Dendritic cell treated with granulocyte-macrophage colony-stimulating factor and Interleukin-4, amounts not matched to agents 40 ng/mL and 50 ng/mL, for 4 days (primary cell): ENCODE measurements at regions not wholly inside any gene's neighbourhood (a gene's known extent, or its start where the extent isn't known, plus 50 kb on each side); places are given as distances from the start of the nearest gene placed in this dataset.
"Not testable (repeated sequence)": the region's sequence is repeated elsewhere in the genome, so short reads cannot be mapped to it uniquely, and the experiment has no call there.

Source experiments
- H3K27ac Mint-ChIP-seq: one replicate; pipeline ENCODE4 v1.8.0; 2022; ENCODE audit warnings: mild to moderate bottlenecking, mixed read lengths
- H3K27me3 Mint-ChIP-seq: one replicate; pipeline ENCODE4 v1.8.0; 2022; ENCODE audit warnings: mild to moderate bottlenecking, mixed read lengths
- H3K36me3 Mint-ChIP-seq: one replicate; pipeline ENCODE4 v1.8.0; 2022; ENCODE audit warnings: low read depth, mixed read lengths
- H3K4me1 Mint-ChIP-seq: one replicate; pipeline ENCODE4 v1.8.0; 2022; ENCODE audit warnings: low read depth, mixed read lengths
- H3K4me3 Mint-ChIP-seq: one replicate; pipeline ENCODE4 v1.8.0; 2022; ENCODE audit warnings: mild to moderate bottlenecking, moderate library complexity, mixed read lengths
- H3K9me3 Mint-ChIP-seq: one replicate; pipeline ENCODE4 v1.8.0; 2022; ENCODE audit warnings: mixed read lengths
- intact Hi-C: fragments of 100-400 bp; cut with micrococcal nuclease; formaldehyde crosslinking; loops from one replicate; pipeline ENCODE4 v1.15.0; 2022

- Mint-ChIP-seq H3K27me3 (no peaks in the 10 kb centered on the region), H3K36me3 (peaks cover 7% of the 10 kb centered on the region), H3K4me1 (peaks cover 35% of the 10 kb centered on the region), H3K27ac (no peak overlapping the region), H3K9me3 (no peaks in the 10 kb centered on the region), H3K4me3 (no peak overlapping the region)
- intact Hi-C loops: no loop called here
Observed at GRCh38 chr4:26253968-26254367, 66.8 kb upstream of the RBPJ start.

DNA sequence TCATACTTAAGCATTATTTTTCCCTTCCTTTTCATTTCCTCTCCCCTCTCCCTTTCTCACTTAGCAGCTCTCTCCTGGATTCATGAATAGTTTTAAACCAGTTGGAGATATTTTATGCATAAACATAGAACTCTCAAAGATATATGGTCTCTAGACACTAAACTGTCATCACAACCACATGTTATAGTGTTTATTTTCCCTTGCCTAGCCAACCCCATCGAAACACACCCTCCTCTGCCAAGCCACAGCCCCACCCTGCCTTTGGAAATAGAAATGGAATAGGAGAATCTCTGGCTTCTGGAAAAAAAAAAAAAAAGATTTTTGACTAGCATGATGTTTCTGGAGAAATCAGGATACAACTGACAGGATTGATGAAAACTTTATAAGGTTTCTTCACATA is 64.8 kb upstream of the RBPJ start:
- Mint-ChIP-seq H3K27ac (peak overlapping the region; percentile 71), H3K36me3 (peaks cover 7% of the 10 kb centered on the region), H3K27me3 (no peaks in the 10 kb centered on the region), H3K4me3 (no peak overlapping the region), H3K9me3 (no peaks in the 10 kb centered on the region), H3K4me1 (peaks cover 42% of the 10 kb centered on the region)
- intact Hi-C loops: no loop called here

GRCh38 chr4:26257444-26257843 is 63.4 kb upstream of the RBPJ start:
- H3K4me1 Mint-ChIP-seq: peaks cover 51% of the 10 kb centered on the region
- H3K4me3 Mint-ChIP-seq, H3K9me3 Mint-ChIP-seq, H3K36me3 Mint-ChIP-seq, H3K27me3 Mint-ChIP-seq, intact Hi-C loops: not testable (repeated sequence)
- peak overlapping the region; percentile 62 for H3K27ac Mint-ChIP-seq

DNA sequence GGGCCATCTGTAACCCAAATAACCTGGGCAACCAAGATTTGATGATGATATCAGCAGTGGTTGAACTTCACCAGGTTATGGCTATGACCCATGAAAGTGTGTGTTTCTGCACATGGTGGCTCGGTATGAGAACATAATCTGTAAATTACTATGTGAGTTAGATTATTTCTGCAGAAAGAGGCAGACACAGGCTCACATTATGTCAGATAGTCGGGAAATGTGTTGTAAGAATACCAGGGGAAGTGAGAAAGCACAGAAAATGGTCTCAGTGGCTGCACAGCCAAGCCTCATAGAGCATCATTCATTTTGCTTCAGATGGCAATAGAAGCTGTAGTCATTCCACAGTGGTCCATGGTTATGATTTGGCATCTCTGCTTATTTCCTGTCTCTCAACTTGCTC is 63.0 kb upstream of the RBPJ start:
- intact Hi-C loops: no loop called here
- peaks cover 12% of the 10 kb centered on the region for H3K36me3 Mint-ChIP-seq
- H3K9me3 Mint-ChIP-seq: no peaks in the 10 kb centered on the region
- H3K27ac Mint-ChIP-seq: peak overlapping the region; percentile 62
- no peaks in the 10 kb centered on the region for H3K27me3 Mint-ChIP-seq
- H3K4me1 Mint-ChIP-seq: peaks cover 55% of the 10 kb centered on the region
- H3K4me3 Mint-ChIP-seq: no peak overlapping the region

GRCh38 chr4:26260571-26260970 is 60.2 kb upstream of the RBPJ start:
- Mint-ChIP-seq H3K4me1 (peaks cover 71% of the 10 kb centered on the region), H3K27ac (peak overlapping the region; percentile 57), H3K9me3 (no peaks in the 10 kb centered on the region), H3K27me3 (no peaks in the 10 kb centered on the region), H3K36me3 (peaks cover 16% of the 10 kb centered on the region), H3K4me3 (no peak overlapping the region)
- intact Hi-C loops: loop anchor here (5.0 kb wide), 3 partner anchors 43 to 183 kb away; no protein-coding TSS in a partner anchor

GRCh38 chr4:26261405-26261804 is 59.4 kb upstream of the RBPJ start:
- H3K9me3 Mint-ChIP-seq: no peaks in the 10 kb centered on the region
- H3K27me3 Mint-ChIP-seq: no peaks in the 10 kb centered on the region
- peaks cover 16% of the 10 kb centered on the region for H3K36me3 Mint-ChIP-seq
- peak overlapping the region; percentile 57 for H3K27ac Mint-ChIP-seq
- H3K4me1 Mint-ChIP-seq: peaks cover 73% of the 10 kb centered on the region
- H3K4me3 Mint-ChIP-seq: no peak overlapping the region
- intact Hi-C loops: loop anchor here (5.0 kb wide), 3 partner anchors 44 to 184 kb away; no protein-coding TSS in a partner anchor

GRCh38 chr4:26263165-26263564 is 57.6 kb upstream of the RBPJ start:
- Mint-ChIP-seq H3K27ac (peak overlapping the region; percentile 57), H3K4me3 (no peak overlapping the region), H3K9me3 (no peaks in the 10 kb centered on the region), H3K27me3 (no peaks in the 10 kb centered on the region), H3K4me1 (peaks cover 69% of the 10 kb centered on the region), H3K36me3 (peaks cover 16% of the 10 kb centered on the region)
- intact Hi-C loops: loop anchor here (5.0 kb wide), 3 partner anchors 46 to 186 kb away; no protein-coding TSS in a partner anchor

DNA sequence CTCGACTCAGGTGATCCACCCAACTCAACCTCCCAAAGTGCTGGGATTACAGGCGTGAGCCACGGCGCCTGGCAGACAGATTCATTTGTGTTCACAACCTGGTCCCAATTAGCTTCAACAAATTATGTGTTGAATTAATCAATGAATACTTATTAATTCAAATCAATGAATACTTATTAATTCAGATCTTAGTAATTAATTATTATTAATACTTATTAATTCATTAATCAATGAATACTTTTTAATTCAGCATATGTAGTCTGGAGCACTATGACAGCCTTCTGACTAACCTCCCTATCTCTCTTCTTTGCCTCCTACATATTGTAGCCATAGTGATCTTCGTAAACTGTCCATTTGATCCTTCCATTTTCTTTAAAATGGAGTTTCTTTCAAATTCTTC is 56.7 kb upstream of the RBPJ start:
- Mint-ChIP-seq H3K36me3 (peaks cover 16% of the 10 kb centered on the region), H3K9me3 (no peaks in the 10 kb centered on the region), H3K4me1 (peaks cover 71% of the 10 kb centered on the region), H3K4me3 (no peak overlapping the region), H3K27me3 (no peaks in the 10 kb centered on the region), H3K27ac (peak overlapping the region; percentile 41)
- intact Hi-C loops: loop anchor here (5.0 kb wide), 3 partner anchors 47 to 187 kb away; no protein-coding TSS in a partner anchor

GRCh38 chr4:26267087-26267486 is 53.7 kb upstream of the RBPJ start:
- Mint-ChIP-seq H3K27ac (no peak overlapping the region), H3K9me3 (no peaks in the 10 kb centered on the region), H3K36me3 (peaks cover 22% of the 10 kb centered on the region), H3K4me1 (peaks cover 70% of the 10 kb centered on the region), H3K4me3 (no peak overlapping the region), H3K27me3 (no peaks in the 10 kb centered on the region)
- intact Hi-C loops: no loop called here

- peaks cover 70% of the 10 kb centered on the region for H3K4me1 Mint-ChIP-seq
- no peaks in the 10 kb centered on the region for H3K27me3 Mint-ChIP-seq
- no peak overlapping the region for H3K4me3 Mint-ChIP-seq
- intact Hi-C loops: no loop called here
- no peaks in the 10 kb centered on the region for H3K9me3 Mint-ChIP-seq
- peak overlapping the region; percentile 27 for H3K27ac Mint-ChIP-seq
- H3K36me3 Mint-ChIP-seq: peaks cover 14% of the 10 kb centered on the region
Observed at GRCh38 chr4:26268246-26268645, 52.6 kb upstream of the RBPJ start.

DNA sequence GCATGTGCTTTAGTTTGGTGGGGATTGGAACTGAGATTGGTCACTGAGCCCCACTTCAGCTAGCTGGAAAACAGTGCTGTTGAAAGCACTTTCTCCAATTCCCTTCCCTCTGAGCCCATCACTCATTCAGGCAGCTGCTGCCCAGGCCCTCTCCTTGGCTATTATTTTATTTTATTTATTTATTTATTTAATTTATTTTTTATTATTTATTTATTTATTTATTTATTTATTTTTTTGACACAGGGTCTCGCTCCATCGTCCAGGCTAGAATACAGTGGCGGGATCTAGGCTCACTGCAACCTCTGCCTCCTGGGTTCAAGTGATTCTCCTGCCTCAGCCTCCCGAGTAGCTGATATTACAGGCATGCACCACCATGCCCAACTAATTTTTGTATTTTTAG is 51.8 kb upstream of the RBPJ start:
- H3K4me1 Mint-ChIP-seq: peaks cover 71% of the 10 kb centered on the region
- H3K4me3 Mint-ChIP-seq: no peak overlapping the region

More for the DNA sequence above, 51.8 kb upstream of the RBPJ start:
- no peaks in the 10 kb centered on the region for H3K9me3 Mint-ChIP-seq
- no peaks in the 10 kb centered on the region for H3K27me3 Mint-ChIP-seq
- peak overlapping the region; percentile 73 for H3K27ac Mint-ChIP-seq
- peaks cover 15% of the 10 kb centered on the region for H3K36me3 Mint-ChIP-seq
- intact Hi-C loops: no loop called here
